ENCODE measurements at regions not wholly inside any gene's neighbourhood (a gene's known extent, or its start where the extent isn't known, plus 50 kb on each side); places are given as distances from the start of the nearest gene placed in this dataset.
A peak's percentile ranks its signal among the peaks of the same experiment; 100 is the strongest.
"Not testable (repeated sequence)": the region's sequence is repeated elsewhere in the genome, so short reads cannot be mapped to it uniquely, and the experiment has no call there.

DNA sequence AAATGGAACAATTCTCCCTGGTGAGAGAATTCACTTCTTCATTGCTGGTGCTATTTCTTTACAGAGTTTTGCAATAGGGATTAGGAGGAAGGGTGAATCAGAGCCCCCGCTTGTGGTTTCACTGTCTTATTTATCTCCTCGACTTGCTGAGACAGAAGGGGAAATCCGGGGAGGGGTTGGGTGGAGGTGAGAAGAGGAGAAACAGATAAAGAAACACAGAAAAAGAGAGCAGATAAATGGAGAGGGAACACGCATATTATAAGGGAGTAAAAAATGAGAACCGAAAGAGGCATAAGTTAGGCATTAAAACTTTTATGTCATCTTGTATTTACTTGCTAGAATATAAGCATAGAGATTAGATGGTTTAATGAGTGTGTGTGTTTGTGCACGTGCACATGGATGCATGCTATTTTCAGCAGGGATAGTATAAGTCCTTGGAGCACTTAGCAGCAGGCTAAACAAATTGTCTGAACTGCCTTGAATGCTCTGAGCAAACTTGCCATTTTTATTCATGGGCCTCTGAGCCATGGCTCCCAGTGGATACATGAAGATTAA, 105.0 kb downstream of the OLIG3 start:
- TF ChIP-seq CTCF (IDR thresholded peaks at IDR 0.05; ENCODE audit: insufficient read depth, low read depth, low read length, missing control alignments), result no peak
- peak; percentile 69 for DNase-seq (ENCODE audit: low read depth)
- H3K4me3 ChIP-seq (ENCODE audit: low read depth, low read length), result no peak overlapping the region

- no peak for TF ChIP-seq CTCF (IDR thresholded peaks at IDR 0.05; ENCODE audit: insufficient read depth, low read depth, low read length, missing control alignments)
- no peak overlapping the region for H3K4me3 ChIP-seq (ENCODE audit: low read depth, low read length)
- no peak for DNase-seq (ENCODE audit: low read depth)
Measured at GRCh38 chr6:137387096-137387764, 107.0 kb downstream of the OLIG3 start.

- not testable (repeated sequence) for DNase-seq (ENCODE audit: low read depth); H3K4me3 ChIP-seq (ENCODE audit: low read depth, low read length)
Measured at GRCh38 chr6:137383287-137383686, 110.9 kb downstream of the OLIG3 start.

GRCh38 chr6:137378090-137378369, 116.2 kb downstream of the OLIG3 start:
- no peak for TF ChIP-seq CTCF (IDR thresholded peaks at IDR 0.05; ENCODE audit: insufficient read depth, low read depth, low read length, missing control alignments)
- no peak for DNase-seq (ENCODE audit: low read depth)
- no peak overlapping the region for H3K4me3 ChIP-seq (ENCODE audit: low read depth, low read length)

DNA sequence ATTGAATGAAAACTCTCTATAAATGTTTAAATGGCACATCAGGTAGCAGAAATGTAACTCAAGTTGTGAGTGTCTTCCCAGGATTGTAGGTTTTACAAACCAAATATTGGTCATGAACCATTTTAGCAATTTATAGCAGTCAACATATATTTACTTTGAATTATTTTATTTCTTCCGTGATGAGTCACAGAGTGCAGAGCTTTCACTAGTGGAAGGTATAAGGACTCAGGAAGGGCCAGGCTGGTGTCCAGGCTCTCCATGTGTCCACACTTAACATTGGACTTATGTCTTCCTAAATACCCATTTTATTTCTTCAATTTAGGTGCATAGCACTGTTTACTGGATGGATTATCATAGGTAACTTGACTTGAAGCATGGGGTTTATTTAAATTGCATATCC, 120.9 kb downstream of the OLIG3 start:
- DNase-seq (ENCODE audit: low read depth), result no peak
- TF ChIP-seq CTCF (IDR thresholded peaks at IDR 0.05; ENCODE audit: insufficient read depth, low read depth, low read length, missing control alignments), result no peak
- no peak overlapping the region for H3K4me3 ChIP-seq (ENCODE audit: low read depth, low read length)

DNA sequence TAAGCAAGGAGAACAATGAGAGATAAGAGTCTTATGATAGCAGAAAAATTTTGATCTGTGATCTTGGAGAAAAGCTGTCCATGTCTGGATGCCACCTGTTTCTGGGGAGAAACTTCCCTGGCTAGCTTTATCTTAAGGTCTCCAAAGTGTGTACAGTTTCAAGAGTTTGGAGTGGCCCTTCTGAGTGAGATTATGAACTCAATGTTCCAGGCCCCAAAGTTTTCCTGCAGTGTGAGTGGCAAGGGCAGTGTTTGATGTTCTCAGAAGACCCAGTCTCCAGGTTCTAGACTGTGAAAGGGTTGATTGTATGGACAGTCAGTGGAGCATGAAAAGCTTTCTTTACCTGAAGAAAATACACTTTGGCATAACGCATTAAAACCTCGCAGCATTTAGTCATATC, 121.7 kb downstream of the OLIG3 start:
- no peak for TF ChIP-seq CTCF (IDR thresholded peaks at IDR 0.05; ENCODE audit: insufficient read depth, low read depth, low read length, missing control alignments)
- no peak for DNase-seq (ENCODE audit: low read depth)
- H3K4me3 ChIP-seq (ENCODE audit: low read depth, low read length), result no peak overlapping the region

DNA sequence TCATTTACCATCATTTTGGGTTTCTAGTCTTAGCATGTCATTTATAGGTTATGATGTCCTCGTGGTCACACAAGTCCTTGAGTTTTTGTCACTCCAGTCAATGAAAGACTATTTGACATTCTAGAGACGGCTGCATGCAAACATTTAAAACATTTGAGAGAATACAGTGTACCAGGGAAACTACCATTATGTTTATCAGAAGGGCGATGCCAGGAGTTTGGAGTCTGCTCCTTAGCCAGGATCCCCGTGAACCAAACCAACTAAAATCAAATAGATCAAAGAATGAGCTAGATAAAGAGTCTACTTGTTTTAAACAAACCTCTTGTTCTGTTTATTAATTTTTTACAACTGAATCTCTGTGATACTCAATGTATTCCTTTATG, 122.6 kb downstream of the OLIG3 start:
- no peak overlapping the region for H3K4me3 ChIP-seq (ENCODE audit: low read depth, low read length)
- no peak for TF ChIP-seq CTCF (IDR thresholded peaks at IDR 0.05; ENCODE audit: insufficient read depth, low read depth, low read length, missing control alignments)
- DNase-seq (ENCODE audit: low read depth), result no peak

All from GM12865 (cell line).